WTC11 (cell line): ENCODE measurements at regions not wholly inside any gene's neighbourhood (a gene's known extent, or its start where the extent isn't known, plus 50 kb on each side); places are given as distances from the start of the nearest gene placed in this dataset.

Experiments
- CREB1 ChIP-seq: sonication (generic); formaldehyde crosslinking; IDR thresholded peaks from 2 replicates; pipeline ENCODE4 v1.8.0; 2023; ENCODE audit warnings: mild to moderate bottlenecking, missing genetic modification reagents
- CTCF ChIP-seq: fragments of 200-600 bp; IDR thresholded peaks from 2 replicates; pipeline ENCODE4 v1.8.0; 2022; ENCODE audit warnings: antibody characterized with exemption
- ESRRA ChIP-seq: sonication (generic); formaldehyde crosslinking; IDR thresholded peaks from 2 replicates; pipeline ENCODE4 v1.8.1; 2022; ENCODE audit warnings: mild to moderate bottlenecking, missing genetic modification reagents, borderline replicate concordance
- FOXK1 ChIP-seq: sonication (generic); formaldehyde crosslinking; IDR thresholded peaks from 2 replicates; pipeline ENCODE4 v1.8.0; 2022; ENCODE audit warnings: mild to moderate bottlenecking, moderate library complexity, missing genetic modification reagents
- JUN ChIP-seq: sonication (generic); formaldehyde crosslinking; IDR thresholded peaks from 2 replicates; pipeline ENCODE4 v1.8.0; 2023; ENCODE audit warnings: mild to moderate bottlenecking, missing genetic modification reagents
- MAX ChIP-seq: sonication (generic); formaldehyde crosslinking; IDR thresholded peaks from 2 replicates; pipeline ENCODE4 v1.8.0; 2022; ENCODE audit warnings: mild to moderate bottlenecking, missing genetic modification reagents
- TEAD1 ChIP-seq: sonication (generic); formaldehyde crosslinking; IDR thresholded peaks from 2 replicates; pipeline ENCODE4 v1.8.0; 2022; ENCODE audit warnings: mild to moderate bottlenecking, missing genetic modification reagents
- TEAD4 ChIP-seq: sonication (generic); formaldehyde crosslinking; IDR thresholded peaks from 2 replicates; pipeline ENCODE4 v1.8.0; 2022; ENCODE audit warnings: mild to moderate bottlenecking, missing genetic modification reagents
- ZNF121 ChIP-seq: sonication (generic); formaldehyde crosslinking; IDR thresholded peaks from 2 replicates; pipeline ENCODE4 v1.8.0; 2023; ENCODE audit warnings: missing genetic modification reagents
- ZNF423 ChIP-seq: fragments of 250-450 bp; sonication (Bioruptor Pico); IDR thresholded peaks from 2 replicates; pipeline ENCODE4 v2.1.2; 2022; ENCODE audit warnings: mild to moderate bottlenecking, moderate library complexity
- TF ChIP-seq, protein P1 (sequence below): sonication (generic); formaldehyde crosslinking; IDR thresholded peaks from 2 replicates; pipeline ENCODE4 v1.8.0; 2022; ENCODE audit warnings: mild to moderate bottlenecking, missing genetic modification reagents

- TF ChIP-seq MAX (CRISPR knock-in tag): no peak
- no peak for TF ChIP-seq CTCF
- no peak for TF ChIP-seq ESRRA
- TF ChIP-seq, protein P1, sequence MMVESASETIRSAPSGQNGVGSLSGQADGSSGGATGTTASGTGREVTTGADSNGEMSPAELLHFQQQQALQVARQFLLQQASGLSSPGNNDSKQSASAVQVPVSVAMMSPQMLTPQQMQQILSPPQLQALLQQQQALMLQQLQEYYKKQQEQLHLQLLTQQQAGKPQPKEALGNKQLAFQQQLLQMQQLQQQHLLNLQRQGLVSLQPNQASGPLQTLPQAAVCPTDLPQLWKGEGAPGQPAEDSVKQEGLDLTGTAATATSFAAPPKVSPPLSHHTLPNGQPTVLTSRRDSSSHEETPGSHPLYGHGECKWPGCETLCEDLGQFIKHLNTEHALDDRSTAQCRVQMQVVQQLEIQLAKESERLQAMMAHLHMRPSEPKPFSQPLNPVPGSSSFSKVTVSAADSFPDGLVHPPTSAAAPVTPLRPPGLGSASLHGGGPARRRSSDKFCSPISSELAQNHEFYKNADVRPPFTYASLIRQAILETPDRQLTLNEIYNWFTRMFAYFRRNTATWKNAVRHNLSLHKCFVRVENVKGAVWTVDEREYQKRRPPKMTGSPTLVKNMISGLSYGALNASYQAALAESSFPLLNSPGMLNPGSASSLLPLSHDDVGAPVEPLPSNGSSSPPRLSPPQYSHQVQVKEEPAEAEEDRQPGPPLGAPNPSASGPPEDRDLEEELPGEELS (CRISPR knock-in tag): no peak
- no peak for TF ChIP-seq ZNF121
- no peak for TF ChIP-seq JUN
- no peak for TF ChIP-seq TEAD4 (CRISPR knock-in tag)
- no peak for TF ChIP-seq CREB1
- no peak for TF ChIP-seq ZNF423 (CRISPR knock-in tag)
- TF ChIP-seq FOXK1: no peak
- no peak for TF ChIP-seq TEAD1
Measured at GRCh38 chr20:34181484-34181883, 59.7 kb upstream of the ASIP start.
